Fibroblast of peridontal ligament (primary cell): ENCODE measurements at regions not wholly inside any gene's neighbourhood (a gene's known extent, or its start where the extent isn't known, plus 50 kb on each side); places are given as distances from the start of the nearest gene placed in this dataset.
"Not testable (repeated sequence)": the region's sequence is repeated elsewhere in the genome, so short reads cannot be mapped to it uniquely, and the experiment has no call there.

Source experiments
- DNase-seq: peaks from one replicate; pipeline ENCODE4 v3.0.0-alpha.2; 2010; ENCODE audit errors: extremely low read depth

- no peak for DNase-seq
Observed at GRCh38 chr15:25247407-25248038, 191.3 kb downstream of the UBE3A start.

- not testable (repeated sequence) for DNase-seq
Observed at GRCh38 chr15:25248087-25248486, 190.7 kb downstream of the UBE3A start.

DNA sequence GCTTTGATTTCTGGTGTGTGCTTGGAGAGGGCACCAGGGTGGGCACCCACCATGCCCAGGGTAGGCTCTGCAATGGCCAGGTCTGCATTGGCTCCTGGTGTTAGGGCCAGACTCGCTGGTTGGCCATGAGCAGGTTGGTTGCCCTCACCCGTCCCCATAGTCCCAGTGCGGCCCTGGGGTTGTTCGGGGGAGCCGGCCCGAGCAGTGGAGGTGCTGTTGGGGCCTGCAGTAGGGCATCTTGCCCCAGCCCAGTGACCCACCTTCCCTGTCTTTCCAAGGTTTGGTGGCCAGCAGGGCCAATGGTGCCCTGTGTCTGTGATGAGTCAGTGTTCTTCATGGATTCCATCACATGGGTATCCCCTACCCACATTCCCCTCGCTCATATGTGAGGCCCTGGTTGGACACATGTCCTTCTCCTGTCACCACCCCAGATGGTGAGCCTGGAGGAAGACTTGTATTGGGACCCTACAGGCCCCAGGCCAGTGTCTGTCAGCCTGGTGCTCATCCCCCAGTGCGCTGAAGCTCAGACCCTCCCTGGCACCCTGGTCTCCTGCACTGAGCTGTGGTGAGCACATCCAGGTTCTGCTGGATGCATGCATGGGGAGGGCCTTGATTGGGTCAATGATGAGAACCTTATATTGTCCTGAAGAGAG is 190.1 kb downstream of the UBE3A start:
- no peak for DNase-seq

DNA sequence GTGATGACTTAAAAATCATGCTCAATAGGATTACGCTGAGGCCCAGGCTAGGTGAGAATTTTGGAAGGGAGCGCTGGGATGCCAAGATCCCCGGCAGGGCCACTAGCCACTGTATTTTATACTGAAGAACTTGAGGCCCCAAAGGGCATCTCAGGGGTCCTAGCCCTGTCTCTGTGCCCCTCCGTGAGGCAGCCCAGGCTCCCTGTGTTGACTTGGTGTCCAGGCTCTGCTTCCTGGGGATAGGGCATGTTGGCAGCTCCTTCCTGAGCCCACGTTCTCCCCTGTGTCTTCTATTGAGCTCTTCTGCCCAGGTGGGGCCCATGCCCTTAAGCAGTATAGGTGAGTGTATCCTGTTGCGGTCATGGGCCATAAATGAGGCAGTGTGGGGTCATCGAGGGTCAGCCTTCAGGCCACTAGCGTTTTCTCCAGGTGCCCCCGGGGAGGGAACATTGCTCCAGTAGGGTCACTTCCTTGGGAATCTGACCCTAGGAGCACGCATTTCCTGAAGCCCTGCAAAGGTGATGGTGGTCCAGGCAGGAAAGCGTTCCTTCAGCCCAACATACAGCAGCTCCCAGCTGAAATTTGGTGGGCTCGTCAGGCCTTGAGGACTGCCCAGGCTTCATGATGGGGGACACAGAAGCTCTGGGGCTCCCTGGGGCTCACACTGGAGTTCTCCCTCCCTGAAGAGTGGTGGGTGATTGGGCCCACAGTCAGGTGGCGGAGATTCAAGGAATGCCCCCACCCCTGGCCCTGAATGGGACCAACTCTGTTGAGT is 189.4 kb downstream of the UBE3A start:
- DNase-seq = no peak

DNA sequence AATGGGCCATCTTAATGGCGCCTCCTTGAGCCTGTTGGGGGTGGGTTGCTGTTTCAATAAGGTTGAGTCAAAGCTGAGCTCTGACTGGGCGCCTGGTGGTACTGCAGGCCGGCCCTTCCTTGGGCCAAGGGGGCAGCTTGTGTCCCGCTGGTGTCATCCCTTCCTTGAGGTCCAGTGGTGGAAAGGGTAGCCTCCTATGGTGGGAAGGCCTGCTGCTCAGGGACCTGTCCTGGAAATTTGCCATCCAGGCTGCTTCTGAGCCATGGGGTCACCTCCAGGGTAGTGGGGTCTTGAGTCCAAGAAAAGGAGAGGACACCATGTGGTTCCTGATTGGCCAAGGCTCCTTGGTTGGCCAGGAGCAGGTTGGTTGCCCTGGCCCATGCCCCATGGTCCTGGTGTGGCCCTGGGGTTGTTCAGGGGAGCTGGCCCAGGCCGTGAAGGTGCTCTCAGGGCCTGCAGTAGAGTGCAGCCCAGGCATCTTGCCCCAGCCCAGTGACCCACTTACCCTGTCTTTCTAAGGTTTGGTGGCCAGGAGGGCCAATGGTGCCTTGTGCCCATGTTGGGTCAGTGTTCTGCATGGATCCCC is 188.7 kb downstream of the UBE3A start:
- DNase-seq = no peak

GRCh38 chr15:25250906-25251622 is 187.8 kb downstream of the UBE3A start:
- DNase-seq = no peak

- DNase-seq = no peak
Observed at GRCh38 chr15:25251700-25252390, 187.0 kb downstream of the UBE3A start.

- not testable (repeated sequence) for DNase-seq
Observed at GRCh38 chr15:25253048-25253973, 185.5 kb downstream of the UBE3A start.

DNA sequence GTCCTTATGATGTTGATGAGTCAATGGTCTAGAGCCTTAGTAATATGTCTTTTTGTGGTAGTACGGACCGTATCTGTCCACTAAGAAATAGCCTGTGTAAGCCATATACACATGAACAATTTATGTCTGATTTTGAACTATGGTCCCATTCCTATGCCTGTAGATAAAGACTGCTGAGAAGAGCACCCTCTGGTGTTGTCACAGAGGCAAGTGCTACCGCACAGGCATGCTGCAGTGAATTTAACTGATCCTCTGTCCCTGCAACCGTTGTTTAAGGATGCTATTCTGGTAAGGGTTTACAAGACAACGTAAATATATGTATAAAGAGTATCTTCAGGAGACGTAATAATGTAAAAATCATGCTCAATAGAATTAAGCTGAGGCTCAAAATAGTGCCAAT is 170.7 kb downstream of the UBE3A start:
- DNase-seq = no peak
